ENCODE measurements at regions not wholly inside any gene's neighbourhood (a gene's known extent, or its start where the extent isn't known, plus 50 kb on each side); places are given as distances from the start of the nearest gene placed in this dataset.

GRCh38 chr2:16311521-16312440, 353.9 kb downstream of the CYRIA start:
- Mint-ChIP-seq H3K4me3 (ENCODE audit: unreplicated experiment) (no peak overlapping the region), H3K27ac (ENCODE audit: unreplicated experiment) (no peak overlapping the region), H3K36me3 (ENCODE audit: low read depth, unreplicated experiment) (no peaks in the 10 kb centered on the region), H3K27me3 (ENCODE audit: unreplicated experiment) (peaks cover 3% of the 10 kb centered on the region), H3K4me1 (ENCODE audit: unreplicated experiment) (no peaks in the 10 kb centered on the region), H3K9me3 (ENCODE audit: unreplicated experiment) (no peaks in the 10 kb centered on the region)
- TF ChIP-seq CTCF (IDR thresholded peaks at IDR 0.05; ENCODE audit: unreplicated experiment) = no peak
- DNase-seq (ENCODE audit: low spot score) = no peak

- no peak overlapping the region for H3K4me3 Mint-ChIP-seq (ENCODE audit: unreplicated experiment)
- TF ChIP-seq CTCF (IDR thresholded peaks at IDR 0.05; ENCODE audit: unreplicated experiment) = no peak
- no peak overlapping the region for H3K27ac Mint-ChIP-seq (ENCODE audit: unreplicated experiment)
- DNase-seq (ENCODE audit: low spot score) = no peak
- no peaks in the 10 kb centered on the region for H3K36me3 Mint-ChIP-seq (ENCODE audit: low read depth, unreplicated experiment)
- peaks cover 2% of the 10 kb centered on the region for H3K27me3 Mint-ChIP-seq (ENCODE audit: unreplicated experiment)
- H3K4me1 Mint-ChIP-seq (ENCODE audit: unreplicated experiment) = no peaks in the 10 kb centered on the region
- H3K9me3 Mint-ChIP-seq (ENCODE audit: unreplicated experiment) = no peaks in the 10 kb centered on the region
Measured at GRCh38 chr2:16308816-16309215, 356.8 kb downstream of the CYRIA start.

- no peak for DNase-seq (ENCODE audit: low spot score)
- Mint-ChIP-seq H3K9me3 (ENCODE audit: unreplicated experiment) (no peaks in the 10 kb centered on the region), H3K4me3 (ENCODE audit: unreplicated experiment) (no peak overlapping the region), H3K27me3 (ENCODE audit: unreplicated experiment) (no peaks in the 10 kb centered on the region), H3K27ac (ENCODE audit: unreplicated experiment) (no peak overlapping the region), H3K36me3 (ENCODE audit: low read depth, unreplicated experiment) (no peaks in the 10 kb centered on the region), H3K4me1 (ENCODE audit: unreplicated experiment) (no peaks in the 10 kb centered on the region)
- no peak for TF ChIP-seq CTCF (IDR thresholded peaks at IDR 0.05; ENCODE audit: unreplicated experiment)
Measured at GRCh38 chr2:16304876-16305590, 360.6 kb downstream of the CYRIA start.

- Mint-ChIP-seq H3K9me3 (ENCODE audit: unreplicated experiment) (no peaks in the 10 kb centered on the region), H3K4me3 (ENCODE audit: unreplicated experiment) (no peak overlapping the region), H3K27me3 (ENCODE audit: unreplicated experiment) (no peaks in the 10 kb centered on the region), H3K4me1 (ENCODE audit: unreplicated experiment) (no peaks in the 10 kb centered on the region), H3K27ac (ENCODE audit: unreplicated experiment) (no peak overlapping the region), H3K36me3 (ENCODE audit: low read depth, unreplicated experiment) (no peaks in the 10 kb centered on the region)
- DNase-seq (ENCODE audit: low spot score) = no peak
- no peak for TF ChIP-seq CTCF (IDR thresholded peaks at IDR 0.05; ENCODE audit: unreplicated experiment)
Measured at GRCh38 chr2:16303761-16304160, 361.9 kb downstream of the CYRIA start.

GRCh38 chr2:16303273-16303577, 362.4 kb downstream of the CYRIA start:
- H3K36me3 Mint-ChIP-seq (ENCODE audit: low read depth, unreplicated experiment) = no peaks in the 10 kb centered on the region
- no peak overlapping the region for H3K4me3 Mint-ChIP-seq (ENCODE audit: unreplicated experiment)
- no peaks in the 10 kb centered on the region for H3K27me3 Mint-ChIP-seq (ENCODE audit: unreplicated experiment)
- no peaks in the 10 kb centered on the region for H3K9me3 Mint-ChIP-seq (ENCODE audit: unreplicated experiment)
- no peak overlapping the region for H3K27ac Mint-ChIP-seq (ENCODE audit: unreplicated experiment)
- H3K4me1 Mint-ChIP-seq (ENCODE audit: unreplicated experiment) = no peaks in the 10 kb centered on the region
- no peak for DNase-seq (ENCODE audit: low spot score)
- no peak for TF ChIP-seq CTCF (IDR thresholded peaks at IDR 0.05; ENCODE audit: unreplicated experiment)

All from endothelial cell (in vitro differentiated cells).